ENCODE measurements at regions not wholly inside any gene's neighbourhood (a gene's known extent, or its start where the extent isn't known, plus 50 kb on each side); places are given as distances from the start of the nearest gene placed in this dataset.
"Not testable (repeated sequence)": the region's sequence is repeated elsewhere in the genome, so short reads cannot be mapped to it uniquely, and the experiment has no call there.

- Histone ChIP-seq H4K20me1 (ENCODE audit: insufficient read depth, low read length) (no peaks in the 10 kb centered on the region), H3K4me3 (ENCODE audit: insufficient read depth, low read length) (no peak overlapping the region), H3K79me2 (ENCODE audit: insufficient read depth, low read length) (no peaks in the 10 kb centered on the region), H2AFZ (ENCODE audit: low read length) (no peak overlapping the region), H3K4me1 (ENCODE audit: insufficient read depth, low read length) (no peaks in the 10 kb centered on the region), H3K4me2 (ENCODE audit: insufficient read depth, low read length) (no peak overlapping the region), H3K27ac (ENCODE audit: low read depth, low read length) (no peak overlapping the region), H3K27me3 (ENCODE audit: insufficient read depth, low read length) (no peaks in the 10 kb centered on the region), H3K36me3 (ENCODE audit: insufficient read depth, low read length) (no peaks in the 10 kb centered on the region), H3K9me3 (ENCODE audit: low read depth, low read length) (no peaks in the 10 kb centered on the region)
- peak; percentile 52 for DNase-seq (ENCODE audit: insufficient read length, low spot score, missing footprints)
- TF ChIP-seq, protein P1, sequence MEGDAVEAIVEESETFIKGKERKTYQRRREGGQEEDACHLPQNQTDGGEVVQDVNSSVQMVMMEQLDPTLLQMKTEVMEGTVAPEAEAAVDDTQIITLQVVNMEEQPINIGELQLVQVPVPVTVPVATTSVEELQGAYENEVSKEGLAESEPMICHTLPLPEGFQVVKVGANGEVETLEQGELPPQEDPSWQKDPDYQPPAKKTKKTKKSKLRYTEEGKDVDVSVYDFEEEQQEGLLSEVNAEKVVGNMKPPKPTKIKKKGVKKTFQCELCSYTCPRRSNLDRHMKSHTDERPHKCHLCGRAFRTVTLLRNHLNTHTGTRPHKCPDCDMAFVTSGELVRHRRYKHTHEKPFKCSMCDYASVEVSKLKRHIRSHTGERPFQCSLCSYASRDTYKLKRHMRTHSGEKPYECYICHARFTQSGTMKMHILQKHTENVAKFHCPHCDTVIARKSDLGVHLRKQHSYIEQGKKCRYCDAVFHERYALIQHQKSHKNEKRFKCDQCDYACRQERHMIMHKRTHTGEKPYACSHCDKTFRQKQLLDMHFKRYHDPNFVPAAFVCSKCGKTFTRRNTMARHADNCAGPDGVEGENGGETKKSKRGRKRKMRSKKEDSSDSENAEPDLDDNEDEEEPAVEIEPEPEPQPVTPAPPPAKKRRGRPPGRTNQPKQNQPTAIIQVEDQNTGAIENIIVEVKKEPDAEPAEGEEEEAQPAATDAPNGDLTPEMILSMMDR (IDR thresholded peaks at IDR 0.05; ENCODE audit: extremely low read depth, low read depth, low read length), result no peak
Observed at GRCh38 chr3:21913791-21914190, 162.8 kb upstream of the ZNF385D start.

GRCh38 chr3:21914451-21914850 is 163.4 kb upstream of the ZNF385D start:
- H3K4me2 ChIP-seq (ENCODE audit: insufficient read depth, low read length), result no peak overlapping the region
- no peaks in the 10 kb centered on the region for H3K79me2 ChIP-seq (ENCODE audit: insufficient read depth, low read length)
- no peaks in the 10 kb centered on the region for H4K20me1 ChIP-seq (ENCODE audit: insufficient read depth, low read length)
- no peak overlapping the region for H3K27ac ChIP-seq (ENCODE audit: low read depth, low read length)
- H3K36me3 ChIP-seq (ENCODE audit: insufficient read depth, low read length), result no peaks in the 10 kb centered on the region
- DNase-seq (ENCODE audit: insufficient read length, low spot score, missing footprints), result no peak
- TF ChIP-seq, protein P1 (IDR thresholded peaks at IDR 0.05; ENCODE audit: extremely low read depth, low read depth, low read length), result no peak
- no peaks in the 10 kb centered on the region for H3K4me1 ChIP-seq (ENCODE audit: insufficient read depth, low read length)
- no peaks in the 10 kb centered on the region for H3K27me3 ChIP-seq (ENCODE audit: insufficient read depth, low read length)
- H2AFZ ChIP-seq (ENCODE audit: low read length), result no peak overlapping the region
- no peak overlapping the region for H3K4me3 ChIP-seq (ENCODE audit: insufficient read depth, low read length)
- H3K9me3 ChIP-seq (ENCODE audit: low read depth, low read length), result no peaks in the 10 kb centered on the region

DNA sequence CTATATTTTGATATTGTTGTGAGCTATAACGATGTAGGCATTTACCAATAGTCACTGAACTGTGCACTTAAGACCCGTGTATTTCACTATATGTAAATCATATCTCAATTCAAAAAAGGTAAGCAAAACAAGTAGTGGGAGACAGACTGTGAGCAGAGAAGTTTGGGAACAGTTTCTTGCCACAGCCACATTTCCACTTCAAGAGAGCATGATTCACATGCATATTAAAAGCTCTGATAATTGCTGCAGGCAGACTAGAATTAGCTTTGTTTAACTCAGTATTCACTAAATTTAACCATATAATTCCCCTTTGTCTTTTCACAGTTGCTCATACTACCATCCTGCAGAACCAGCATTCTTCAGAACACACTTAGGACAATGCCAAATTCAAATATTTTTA is 168.4 kb upstream of the ZNF385D start:
- no peaks in the 10 kb centered on the region for H3K36me3 ChIP-seq (ENCODE audit: insufficient read depth, low read length)
- no peak overlapping the region for H3K27ac ChIP-seq (ENCODE audit: low read depth, low read length)
- no peak overlapping the region for H2AFZ ChIP-seq (ENCODE audit: low read length)
- H3K4me2 ChIP-seq (ENCODE audit: insufficient read depth, low read length), result no peak overlapping the region
- no peak overlapping the region for H3K4me3 ChIP-seq (ENCODE audit: insufficient read depth, low read length)
- H4K20me1 ChIP-seq (ENCODE audit: insufficient read depth, low read length), result no peaks in the 10 kb centered on the region
- TF ChIP-seq, protein P1 (IDR thresholded peaks at IDR 0.05; ENCODE audit: extremely low read depth, low read depth, low read length), result no peak
- no peaks in the 10 kb centered on the region for H3K79me2 ChIP-seq (ENCODE audit: insufficient read depth, low read length)
- no peaks in the 10 kb centered on the region for H3K4me1 ChIP-seq (ENCODE audit: insufficient read depth, low read length)
- no peaks in the 10 kb centered on the region for H3K27me3 ChIP-seq (ENCODE audit: insufficient read depth, low read length)
- no peaks in the 10 kb centered on the region for H3K9me3 ChIP-seq (ENCODE audit: low read depth, low read length)
- DNase-seq (ENCODE audit: insufficient read length, low spot score, missing footprints), result no peak

- no peaks in the 10 kb centered on the region for H3K79me2 ChIP-seq (ENCODE audit: insufficient read depth, low read length)
- H3K27me3 ChIP-seq (ENCODE audit: insufficient read depth, low read length), result no peaks in the 10 kb centered on the region
- no peaks in the 10 kb centered on the region for H3K4me1 ChIP-seq (ENCODE audit: insufficient read depth, low read length)
- DNase-seq (ENCODE audit: insufficient read length, low spot score, missing footprints), result peak; percentile 55
- H3K9me3 ChIP-seq (ENCODE audit: low read depth, low read length), result no peaks in the 10 kb centered on the region
- no peak overlapping the region for H3K4me3 ChIP-seq (ENCODE audit: insufficient read depth, low read length)
- no peak overlapping the region for H3K27ac ChIP-seq (ENCODE audit: low read depth, low read length)
- TF ChIP-seq, protein P1 (IDR thresholded peaks at IDR 0.05; ENCODE audit: extremely low read depth, low read depth, low read length), result no peak
- no peak overlapping the region for H3K4me2 ChIP-seq (ENCODE audit: insufficient read depth, low read length)
- no peaks in the 10 kb centered on the region for H4K20me1 ChIP-seq (ENCODE audit: insufficient read depth, low read length)
- no peak overlapping the region for H2AFZ ChIP-seq (ENCODE audit: low read length)
- no peaks in the 10 kb centered on the region for H3K36me3 ChIP-seq (ENCODE audit: insufficient read depth, low read length)
Observed at GRCh38 chr3:21920421-21920861, 169.4 kb upstream of the ZNF385D start.

DNA sequence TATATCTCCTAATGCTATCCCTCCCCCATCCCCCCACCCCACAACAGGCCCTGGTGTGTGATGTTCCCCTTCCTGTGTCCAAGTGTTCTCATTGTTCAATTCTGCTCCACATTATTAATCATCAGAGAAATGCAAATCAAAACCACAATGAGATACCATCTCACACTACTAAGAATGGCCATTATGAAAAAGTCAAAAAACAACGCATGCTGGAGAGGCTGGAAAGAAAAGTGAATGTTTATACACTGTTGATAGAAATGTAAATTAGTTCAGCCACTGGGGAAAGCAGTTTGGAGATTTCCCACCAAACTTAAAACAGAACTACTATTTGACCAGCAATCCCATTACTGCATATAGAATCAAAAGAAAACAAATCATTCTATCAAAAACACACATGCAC is 172.1 kb upstream of the ZNF385D start:
- H3K4me1 ChIP-seq (ENCODE audit: insufficient read depth, low read length); H2AFZ ChIP-seq (ENCODE audit: low read length); H3K4me3 ChIP-seq (ENCODE audit: insufficient read depth, low read length); H3K9me3 ChIP-seq (ENCODE audit: low read depth, low read length); H3K27me3 ChIP-seq (ENCODE audit: insufficient read depth, low read length); H3K79me2 ChIP-seq (ENCODE audit: insufficient read depth, low read length); DNase-seq (ENCODE audit: insufficient read length, low spot score, missing footprints); H3K27ac ChIP-seq (ENCODE audit: low read depth, low read length); H4K20me1 ChIP-seq (ENCODE audit: insufficient read depth, low read length); H3K4me2 ChIP-seq (ENCODE audit: insufficient read depth, low read length); H3K36me3 ChIP-seq (ENCODE audit: insufficient read depth, low read length): not testable (repeated sequence)
